ENCODE measurements at regions not wholly inside any gene's neighbourhood (a gene's known extent, or its start where the extent isn't known, plus 50 kb on each side); places are given as distances from the start of the nearest gene placed in this dataset.
"Not testable (repeated sequence)": the region's sequence is repeated elsewhere in the genome, so short reads cannot be mapped to it uniquely, and the experiment has no call there.

DNA sequence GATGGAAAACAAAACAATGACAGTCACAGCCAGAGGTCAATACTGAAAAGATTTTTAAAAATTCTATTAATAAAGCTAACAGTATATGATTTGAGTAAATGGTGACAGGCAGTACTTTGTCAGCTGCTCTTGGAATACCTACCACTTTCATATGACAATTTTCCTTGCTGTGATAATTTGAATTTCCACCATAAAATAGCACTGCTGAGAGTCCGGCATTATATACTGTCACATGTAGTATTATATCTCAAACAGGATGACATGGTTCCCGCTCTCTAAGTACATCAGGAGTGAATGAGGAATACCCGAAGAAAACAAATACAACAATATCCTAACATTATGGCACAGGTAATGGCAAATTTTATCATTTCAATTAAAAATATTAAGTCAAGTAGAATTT, 146.8 kb upstream of the TMPRSS15 start:
- DNase-seq (ENCODE audit: low spot score) = no peak

DNA sequence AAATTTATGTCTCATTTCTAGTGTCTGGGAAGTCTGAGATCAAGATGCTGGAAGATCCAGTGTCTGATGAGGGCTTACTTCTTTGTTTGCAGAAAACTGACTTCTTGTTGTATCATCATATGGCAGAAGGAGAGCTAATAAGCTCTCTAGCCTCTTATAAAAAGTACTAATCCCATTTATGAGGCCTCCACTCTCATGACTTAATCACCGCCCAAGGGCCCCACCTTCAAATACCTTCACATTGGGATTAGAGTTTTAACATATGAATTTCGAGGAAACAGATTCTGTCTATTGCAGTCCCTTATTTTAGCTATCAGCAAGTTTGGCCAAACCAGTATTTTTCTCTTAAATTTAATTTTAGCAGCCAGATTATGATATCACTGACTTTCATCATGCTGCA, 150.2 kb upstream of the TMPRSS15 start:
- no peak for DNase-seq (ENCODE audit: low spot score)

- DNase-seq (ENCODE audit: low spot score) = not testable (repeated sequence)
Measured at GRCh38 chr21:18567770-18568169, 164.2 kb upstream of the TMPRSS15 start.

DNA sequence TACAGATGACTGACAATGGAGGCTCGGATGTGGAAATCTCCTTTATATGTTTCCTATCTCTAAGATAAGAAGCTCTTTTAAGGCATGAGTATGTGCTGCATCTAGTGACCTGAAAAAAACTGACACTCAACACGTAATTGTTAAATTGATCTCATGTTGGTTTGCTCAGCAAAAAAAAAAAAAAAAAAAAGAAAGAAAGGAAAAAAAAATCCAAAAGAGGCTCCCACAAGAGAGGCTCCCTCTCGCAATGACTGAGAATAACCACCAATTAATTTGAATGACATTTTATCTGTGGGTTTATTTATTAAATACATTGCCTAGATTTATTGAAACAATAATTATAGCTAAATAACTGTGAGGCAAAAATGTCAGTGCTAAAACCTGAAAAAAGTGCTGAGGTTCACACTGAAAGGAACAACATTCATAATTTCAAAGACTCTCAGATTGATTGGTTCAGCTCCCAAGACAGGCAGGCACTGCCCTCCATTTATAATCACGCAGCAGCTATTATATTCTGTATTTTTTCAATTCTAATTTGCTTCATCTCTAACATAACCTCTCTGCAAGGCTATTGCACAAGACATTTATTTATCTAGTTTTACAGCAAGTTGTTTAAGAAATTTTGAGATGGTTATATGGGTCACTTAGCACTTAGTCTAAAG, 184.5 kb upstream of the TMPRSS15 start:
- DNase-seq (ENCODE audit: low spot score) = no peak

GRCh38 chr21:18601146-18601545, 197.6 kb upstream of the TMPRSS15 start:
- DNase-seq (ENCODE audit: low spot score) = no peak

DNA sequence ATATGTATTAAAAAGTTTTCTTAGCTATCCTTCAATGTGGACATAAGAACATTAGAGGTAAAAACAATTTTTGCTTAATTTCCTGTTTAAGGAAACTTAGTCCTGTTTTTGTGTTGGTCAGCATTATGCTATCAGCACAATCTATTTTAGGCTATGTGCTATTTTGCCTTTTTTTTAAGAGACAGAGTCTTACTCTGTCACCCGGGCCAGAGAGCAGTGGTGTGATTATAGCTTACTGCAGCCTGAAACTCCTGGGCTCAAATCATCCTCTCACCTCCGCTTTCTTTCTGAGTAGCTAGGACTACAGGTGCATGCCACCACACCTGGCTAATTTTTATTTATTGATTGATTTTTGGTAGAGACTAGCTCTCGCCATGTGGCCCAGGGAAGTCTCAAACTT, 199.1 kb upstream of the TMPRSS15 start:
- no peak for DNase-seq (ENCODE audit: low spot score)

- DNase-seq (ENCODE audit: low spot score) = no peak
Measured at GRCh38 chr21:18603261-18603660, 199.7 kb upstream of the TMPRSS15 start.

DNA sequence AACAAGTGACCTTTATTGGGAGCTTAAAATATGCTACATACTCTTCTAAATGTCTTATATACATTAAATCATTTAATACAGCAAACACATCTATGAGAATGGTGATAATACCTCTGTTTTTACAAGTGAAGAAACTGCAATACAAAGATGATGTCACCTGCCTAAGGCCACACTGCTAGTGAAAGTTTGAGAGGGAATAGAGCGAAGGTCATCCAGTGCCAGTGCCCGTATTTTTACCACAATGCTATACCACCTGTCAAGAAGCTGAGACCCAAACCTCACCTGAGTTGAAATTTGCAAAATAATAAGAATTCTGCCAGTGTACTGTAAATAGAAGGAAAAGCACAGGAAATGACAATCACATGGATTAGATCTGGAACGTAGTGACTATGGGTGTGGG, 200.4 kb upstream of the TMPRSS15 start:
- no peak for DNase-seq (ENCODE audit: low spot score)

GRCh38 chr21:18608226-18608625, 204.6 kb upstream of the TMPRSS15 start:
- peak; percentile 53 for DNase-seq (ENCODE audit: low spot score)

- DNase-seq (ENCODE audit: low spot score) = no peak
Measured at GRCh38 chr21:18614303-18614702, 210.7 kb upstream of the TMPRSS15 start.

- no peak for DNase-seq (ENCODE audit: low spot score)
Measured at GRCh38 chr21:18617291-18617690, 213.7 kb upstream of the TMPRSS15 start.

- no peak for DNase-seq (ENCODE audit: low spot score)
Measured at GRCh38 chr21:18620436-18620835, 216.9 kb upstream of the TMPRSS15 start.

DNA sequence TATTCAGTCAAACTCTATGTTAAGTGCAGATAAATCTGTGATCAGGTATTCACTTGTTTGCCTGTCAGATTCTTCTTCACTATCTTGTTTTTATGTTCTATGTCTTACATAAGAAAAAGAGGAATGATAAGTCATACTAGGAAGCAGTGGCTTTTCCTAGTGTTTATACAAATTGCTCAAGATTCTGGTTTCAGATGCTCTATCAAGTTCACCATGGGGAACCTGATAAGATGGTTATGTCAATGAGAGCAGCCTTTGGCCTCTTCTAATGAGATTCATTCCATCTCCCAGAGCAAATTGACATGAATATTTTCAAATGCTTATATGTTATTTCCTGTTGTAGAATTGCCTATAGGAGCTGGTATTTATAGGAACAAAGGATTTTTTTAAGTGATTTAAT, 218.8 kb upstream of the TMPRSS15 start:
- no peak for DNase-seq (ENCODE audit: low spot score)

- no peak for DNase-seq (ENCODE audit: low spot score)
Measured at GRCh38 chr21:18630446-18630845, 226.9 kb upstream of the TMPRSS15 start.

- no peak for DNase-seq (ENCODE audit: low spot score)
Measured at GRCh38 chr21:18636897-18637296, 233.3 kb upstream of the TMPRSS15 start.

DNA sequence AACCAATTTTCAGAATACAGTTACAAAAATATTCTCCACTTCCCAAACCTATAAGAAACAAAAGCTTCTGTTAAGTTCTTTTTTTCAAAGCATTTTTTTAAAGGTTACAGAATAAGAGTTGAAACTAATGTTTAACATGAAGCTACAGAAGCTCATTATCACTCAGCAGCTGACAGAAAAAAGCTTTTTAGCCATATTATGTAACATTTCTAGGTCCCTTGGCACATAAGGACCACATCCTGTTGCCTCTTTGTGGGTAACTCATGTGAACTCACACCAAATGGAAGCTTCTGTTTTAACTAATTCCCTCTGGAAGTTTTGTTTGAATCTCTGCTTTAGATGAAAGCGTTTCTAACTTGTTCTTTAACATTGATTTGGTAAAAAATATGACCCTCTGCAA, 242.5 kb upstream of the TMPRSS15 start:
- DNase-seq (ENCODE audit: low spot score) = no peak

DNA sequence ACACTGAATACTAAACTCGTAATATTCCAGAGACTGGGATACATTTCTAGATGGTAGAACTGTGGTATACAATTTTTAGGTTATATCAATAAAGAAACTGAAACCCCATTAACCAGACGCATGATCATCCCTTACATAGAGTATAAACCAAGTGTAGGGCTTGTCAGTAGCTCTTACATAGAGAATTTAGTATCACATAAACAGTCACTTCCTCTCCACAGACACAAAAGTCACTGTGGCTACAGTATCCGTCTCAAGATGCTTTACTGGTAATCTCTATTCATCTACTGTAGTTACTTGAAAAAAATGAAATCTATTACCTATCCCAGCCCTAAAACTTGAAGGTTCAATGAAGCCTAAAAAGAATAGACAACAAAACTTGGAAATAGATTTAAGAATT, 252.3 kb upstream of the TMPRSS15 start:
- no peak for DNase-seq (ENCODE audit: low spot score)

GRCh38 chr21:18661842-18662241, 258.3 kb upstream of the TMPRSS15 start:
- no peak for DNase-seq (ENCODE audit: low spot score)

GRCh38 chr21:18663663-18664062, 260.1 kb upstream of the TMPRSS15 start:
- DNase-seq (ENCODE audit: low spot score) = no peak

DNA sequence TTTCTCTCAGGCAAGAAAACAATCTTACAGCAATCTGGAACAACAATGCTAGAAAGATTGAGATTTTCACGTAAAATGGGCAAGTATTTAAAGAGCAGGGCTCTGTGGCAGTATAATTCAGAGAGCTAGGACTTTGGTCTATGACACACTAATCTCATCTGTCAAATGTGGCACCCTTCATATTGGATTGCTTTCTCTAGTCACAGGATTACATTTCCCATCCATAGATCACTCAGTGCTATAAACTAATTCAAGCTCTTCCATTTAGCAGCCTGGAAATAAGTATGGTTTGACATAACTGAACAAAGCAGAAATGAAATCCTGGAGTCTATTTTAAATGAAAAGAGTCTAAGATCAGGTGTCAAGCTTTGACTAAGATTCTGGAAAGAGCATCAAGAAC, 263.1 kb upstream of the TMPRSS15 start:
- DNase-seq (ENCODE audit: low spot score) = no peak

GRCh38 chr21:18673789-18674188, 270.2 kb upstream of the TMPRSS15 start:
- DNase-seq (ENCODE audit: low spot score) = no peak

DNA sequence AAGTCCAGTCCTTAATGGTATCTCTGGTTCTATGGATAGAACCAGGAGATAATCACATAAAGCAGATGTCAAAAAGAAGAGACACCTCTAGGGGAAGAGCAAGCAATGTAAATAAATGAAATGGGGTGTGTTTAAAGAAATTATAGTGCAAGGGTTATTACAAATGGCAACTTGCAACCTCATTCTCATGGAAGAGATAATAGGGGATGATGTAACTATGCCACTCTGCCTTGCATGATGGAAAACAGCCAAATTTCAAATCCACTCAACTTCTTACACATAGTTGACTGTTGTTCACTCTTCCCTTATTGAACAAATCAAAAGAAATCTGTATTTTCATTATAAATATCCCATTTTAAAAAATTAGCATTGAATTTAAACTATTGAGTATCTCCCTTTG, 274.0 kb upstream of the TMPRSS15 start:
- DNase-seq (ENCODE audit: low spot score) = no peak

- no peak for DNase-seq (ENCODE audit: low spot score)
Measured at GRCh38 chr21:18705971-18706370, 302.4 kb upstream of the TMPRSS15 start.

DNA sequence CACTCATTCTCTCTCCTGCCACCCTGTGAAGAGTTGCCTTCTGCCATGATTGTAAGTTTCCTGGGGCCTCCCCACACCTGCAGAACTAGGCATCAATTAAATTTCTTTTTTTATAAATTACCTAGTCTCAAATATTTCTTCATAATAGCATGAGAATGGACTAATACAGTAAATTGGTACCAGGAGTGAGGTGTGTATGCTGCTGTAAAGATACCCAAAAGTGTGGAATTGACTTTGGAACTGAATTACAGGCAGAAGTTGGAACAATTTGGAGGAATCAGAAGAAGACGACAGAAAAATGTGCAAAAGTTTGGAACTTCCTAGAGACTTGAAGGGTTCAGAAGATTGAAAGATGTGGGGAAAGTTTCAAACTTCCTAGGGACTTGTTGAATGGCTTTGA, 308.1 kb upstream of the TMPRSS15 start:
- no peak for DNase-seq (ENCODE audit: low spot score)

DNA sequence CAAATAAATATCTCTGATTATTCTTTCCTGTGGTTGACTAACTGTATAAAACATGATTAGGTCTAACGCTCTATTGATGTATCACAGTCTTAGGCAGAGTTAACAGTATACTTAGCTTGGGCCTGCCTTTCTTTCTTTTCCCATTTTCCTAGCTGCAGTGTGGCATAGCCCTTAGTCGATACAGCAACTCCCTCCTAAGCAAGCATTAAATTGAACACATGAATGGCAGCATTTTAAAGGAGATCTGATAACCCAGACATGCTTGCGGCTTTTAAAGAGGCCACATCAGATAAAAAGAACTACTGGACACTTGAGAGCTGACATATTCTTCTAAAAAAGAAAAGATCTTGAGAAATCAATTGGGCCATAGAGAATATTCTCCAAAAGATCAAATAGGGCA, 312.0 kb upstream of the TMPRSS15 start:
- no peak for DNase-seq (ENCODE audit: low spot score)
